Tibial artery (tissue), 4 donors: ENCODE measurements at regions not wholly inside any gene's neighbourhood (a gene's known extent, or its start where the extent isn't known, plus 50 kb on each side); places are given as distances from the start of the nearest gene placed in this dataset.

Source experiments
- DNase-seq, 2 donors: peaks; one replicate each; pipeline ENCODE4 v3.0.0-alpha.2; 2019
- H3K27ac ChIP-seq, 2 donors: fragments of 200-600 bp; sonication (generic) in 1 of 2; 1 replicate in 1 of 2; 2 replicates in 1 of 2; pipeline ENCODE4 v1.5.1; 2018 to 2019; ENCODE audit warnings: mild to moderate bottlenecking in 1 of 2
- H3K27me3 ChIP-seq, 2 donors: fragments of 200-600 bp; sonication (generic) in 1 of 2; one replicate each; pipeline versions ENCODE4 v1.5.1 to v1.6.0; 2016 to 2019
- H3K36me3 ChIP-seq, 3 donors: fragments of 200-600 bp; sonication (generic) in 2 of 3; one replicate each; pipeline ENCODE4 v1.5.1; 2016 to 2019; ENCODE audit warnings: mild to moderate bottlenecking in 2 of 3
- H3K4me1 ChIP-seq, 4 donors: fragments of 200-600 bp; sonication (generic) in 2 of 4; 1 replicate in 3 of 4; 2 replicates in 1 of 4; pipeline ENCODE4 v1.5.1; 2016 to 2019
- H3K4me3 ChIP-seq, 2 donors: fragments of 200-600 bp; sonication (generic) in 1 of 2; 1 replicate in 1 of 2; 2 replicates in 1 of 2; pipeline ENCODE4 v1.5.1; 2018 to 2019; ENCODE audit warnings: mild to moderate bottlenecking in 2 of 2
- H3K9me3 ChIP-seq, 3 donors: fragments of 200-600 bp; sonication (generic) in 1 of 3; one replicate each; pipeline ENCODE4 v1.5.1; 2016 to 2019
- CTCF ChIP-seq, 2 experiments: fragments of 200-600 bp in 1 of 2; fragments of 450-650 bp in 1 of 2; IDR thresholded peaks; one replicate each; pipeline ENCODE4 v1.5.1; 2017 to 2019; ENCODE audit warnings: antibody characterized with exemption in 2 of 2, mild to moderate bottlenecking in 1 of 2, moderate library complexity in 1 of 2
- intact Hi-C: fragments of 100-400 bp; cut with DNase I; formaldehyde crosslinking; loops from one replicate; pipeline ENCODE4 v1.15.0; 2023; ENCODE audit warnings: low total_unique reads

- no peaks in the 10 kb centered on the region for H3K9me3 ChIP-seq
- no peak for DNase-seq
- H3K27ac ChIP-seq = no peak overlapping the region
- H3K36me3 ChIP-seq = no peaks in the 10 kb centered on the region
- H3K27me3 ChIP-seq = no peaks in the 10 kb centered on the region
- H3K4me3 ChIP-seq = no peak overlapping the region
- intact Hi-C loops = no loop called here
- H3K4me1 ChIP-seq = no peaks in the 10 kb centered on the region
- no peak for TF ChIP-seq CTCF (IDR thresholded peaks at IDR 0.05)
Observed at GRCh38 chr5:136710834-136711233, 345.5 kb upstream of the TRPC7 start.

GRCh38 chr5:136703706-136704105 is 338.4 kb upstream of the TRPC7 start:
- intact Hi-C loops = no loop called here
- no peak for TF ChIP-seq CTCF (IDR thresholded peaks at IDR 0.05)
- Histone ChIP-seq H3K27ac (no peak overlapping the region), H3K27me3 (no peaks in the 10 kb centered on the region), H3K4me1 (no peaks in the 10 kb centered on the region), H3K4me3 (no peak overlapping the region), H3K9me3 (no peaks in the 10 kb centered on the region), H3K36me3 (no peaks in the 10 kb centered on the region)
- no peak for DNase-seq

- H3K9me3 ChIP-seq = no peaks in the 10 kb centered on the region
- H3K27ac ChIP-seq = no peak overlapping the region
- no peaks in the 10 kb centered on the region for H3K4me1 ChIP-seq
- H3K36me3 ChIP-seq = no peaks in the 10 kb centered on the region
- intact Hi-C loops = no loop called here
- H3K27me3 ChIP-seq = no peaks in the 10 kb centered on the region
- TF ChIP-seq CTCF (IDR thresholded peaks at IDR 0.05) = no peak
- DNase-seq = no peak
- no peak overlapping the region for H3K4me3 ChIP-seq
Observed at GRCh38 chr5:136703036-136703435, 337.7 kb upstream of the TRPC7 start.

DNA sequence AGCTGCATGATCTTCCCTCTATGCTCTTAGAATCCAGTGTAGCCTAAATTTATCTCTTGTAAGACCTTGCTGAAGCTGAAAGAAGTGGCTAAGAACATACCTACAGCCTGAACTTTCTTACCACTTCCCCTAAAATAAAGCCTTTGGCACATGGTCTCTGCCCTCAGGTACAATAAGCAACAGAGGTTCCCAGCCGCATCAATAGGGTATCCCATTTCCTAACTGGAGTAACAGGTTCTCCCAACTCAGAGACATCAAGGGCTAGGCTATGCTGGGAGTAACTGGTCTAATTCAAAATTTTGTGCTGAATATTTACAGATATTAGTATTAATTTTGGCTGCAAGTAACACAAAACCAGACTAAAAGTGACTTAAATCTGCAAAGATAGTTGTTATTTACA is 335.8 kb upstream of the TRPC7 start:
- no peaks in the 10 kb centered on the region for H3K36me3 ChIP-seq
- DNase-seq = no peak
- no peaks in the 10 kb centered on the region for H3K9me3 ChIP-seq
- no peak for TF ChIP-seq CTCF (IDR thresholded peaks at IDR 0.05)
- intact Hi-C loops = no loop called here
- H3K27ac ChIP-seq = no peak overlapping the region
- H3K4me3 ChIP-seq = no peak overlapping the region
- no peaks in the 10 kb centered on the region for H3K27me3 ChIP-seq
- no peaks in the 10 kb centered on the region for H3K4me1 ChIP-seq

DNA sequence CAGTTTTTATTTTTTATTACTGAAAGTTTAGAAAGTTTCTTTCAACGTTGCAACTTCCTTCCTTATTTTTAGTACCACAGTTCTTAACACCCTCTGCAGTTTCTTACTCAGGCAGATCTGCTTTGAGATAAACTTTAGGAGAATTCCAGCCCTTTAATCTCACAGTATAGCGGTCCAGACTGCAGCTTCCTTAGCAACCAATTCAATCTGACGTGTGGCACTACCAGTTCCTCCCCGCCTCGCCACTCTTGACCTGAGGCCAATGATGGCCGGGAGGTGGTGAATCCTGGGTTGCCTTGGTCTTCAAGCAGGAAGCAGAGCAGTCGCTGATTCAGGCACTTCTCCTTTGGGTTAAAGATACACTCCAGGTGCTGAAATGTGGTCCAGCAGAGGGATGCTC is 334.3 kb upstream of the TRPC7 start:
- Histone ChIP-seq H3K4me1 (no peaks in the 10 kb centered on the region), H3K9me3 (no peaks in the 10 kb centered on the region), H3K4me3 (no peak overlapping the region), H3K27ac (no peak overlapping the region), H3K36me3 (no peaks in the 10 kb centered on the region), H3K27me3 (no peaks in the 10 kb centered on the region)
- TF ChIP-seq CTCF (IDR thresholded peaks at IDR 0.05) = no peak
- intact Hi-C loops = no loop called here
- DNase-seq = no peak

GRCh38 chr5:136698970-136699369 is 333.6 kb upstream of the TRPC7 start:
- no peaks in the 10 kb centered on the region for H3K9me3 ChIP-seq
- intact Hi-C loops = no loop called here
- H3K36me3 ChIP-seq = no peaks in the 10 kb centered on the region
- no peak for DNase-seq
- H3K4me3 ChIP-seq = no peak overlapping the region
- H3K27me3 ChIP-seq = no peaks in the 10 kb centered on the region
- H3K4me1 ChIP-seq = no peaks in the 10 kb centered on the region
- TF ChIP-seq CTCF (IDR thresholded peaks at IDR 0.05) = no peak
- H3K27ac ChIP-seq = no peak overlapping the region
